Dermis microvascular lymphatic vessel endothelial cell (primary cell): ENCODE measurements at regions not wholly inside any gene's neighbourhood (a gene's known extent, or its start where the extent isn't known, plus 50 kb on each side); places are given as distances from the start of the nearest gene placed in this dataset.
A peak's percentile ranks its signal among the peaks of the same experiment; 100 is the strongest.
"Not testable (repeated sequence)": the region's sequence is repeated elsewhere in the genome, so short reads cannot be mapped to it uniquely, and the experiment has no call there.

Source experiments
- DNase-seq, 2 donors: peaks; one replicate each; pipeline versions ENCODE4 v3.0.0 to v3.0.0-alpha.2; 2010; ENCODE audit warnings: low read depth in 2 of 2

- no peak for DNase-seq
Measured at GRCh38 chr13:90205911-90206310, 1141.6 kb upstream of the MIR17HG start.

DNA sequence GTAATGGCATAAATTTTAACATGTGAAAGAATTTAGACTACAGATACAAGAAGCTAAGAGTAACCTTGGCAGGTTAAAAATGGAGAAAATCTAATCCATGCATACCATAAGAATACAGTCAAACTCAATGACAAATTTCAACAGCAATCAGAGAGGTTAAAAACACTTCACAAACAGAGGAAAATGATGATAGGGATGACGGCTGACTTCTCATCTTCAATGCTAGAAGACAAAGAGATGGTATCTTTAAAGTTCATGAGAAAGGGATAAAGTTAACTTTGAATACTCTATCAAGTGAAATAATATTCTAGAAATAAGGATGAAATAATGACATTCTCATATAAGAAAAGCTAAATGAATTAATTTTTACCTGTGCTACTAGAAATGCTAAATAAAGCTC lies 1130.2 kb upstream of the MIR17HG start:
- no peak for DNase-seq

DNA sequence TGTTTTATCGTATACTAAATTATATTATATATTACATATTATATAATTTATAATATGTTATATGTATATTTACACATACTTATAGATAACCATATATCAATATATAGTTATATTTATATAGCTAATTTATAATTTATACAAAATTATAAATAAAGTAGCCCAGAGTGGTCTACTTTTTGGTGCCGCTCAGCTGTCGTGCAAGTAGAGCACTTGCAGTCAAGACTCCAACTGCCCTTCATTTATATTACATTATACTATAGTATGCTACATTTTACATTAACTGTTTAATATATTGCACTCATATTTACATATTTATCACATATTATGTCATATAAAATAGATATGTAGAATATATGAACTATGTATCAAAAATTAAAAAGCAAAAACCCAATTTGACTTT lies 1124.7 kb upstream of the MIR17HG start:
- DNase-seq: no peak

DNA sequence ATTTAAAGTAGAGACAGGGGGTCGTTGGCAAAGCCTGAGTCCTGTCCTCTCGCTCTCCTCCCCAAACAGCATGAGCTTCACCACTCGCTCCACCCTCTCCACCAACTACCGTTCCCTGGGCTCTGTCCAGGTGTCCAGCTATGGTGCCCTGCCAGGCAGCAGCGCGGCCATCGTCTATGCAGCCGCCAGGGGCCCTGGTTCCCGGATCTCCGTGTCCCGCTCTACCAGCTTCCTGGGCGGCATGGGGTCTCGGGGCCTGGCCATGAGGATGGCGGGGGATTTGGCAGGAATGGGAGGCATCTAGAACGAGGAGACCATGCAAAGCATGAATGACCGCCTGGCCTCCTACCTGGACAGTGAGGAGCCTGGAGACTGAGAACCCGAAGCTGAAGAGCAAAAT lies 1117.2 kb upstream of the MIR17HG start:
- DNase-seq: no peak

DNA sequence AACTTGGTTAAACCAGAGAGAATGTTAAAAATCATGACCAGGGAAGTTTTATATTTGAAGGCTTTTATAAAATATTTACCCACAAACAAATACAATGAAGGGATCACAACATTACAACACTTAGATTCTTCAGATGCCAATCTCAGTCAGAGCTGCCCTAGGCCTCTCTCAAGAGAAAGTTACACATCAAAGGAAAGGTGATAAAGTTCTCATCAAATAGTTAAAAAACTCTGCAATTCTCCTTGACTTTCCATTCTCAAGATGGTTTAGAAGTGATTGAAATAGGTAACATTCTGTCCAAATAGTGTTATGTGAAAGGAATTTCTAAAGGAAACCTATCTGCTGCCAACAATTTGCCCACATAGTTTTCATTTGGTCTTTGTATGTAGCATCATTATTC lies 1115.2 kb upstream of the MIR17HG start:
- DNase-seq: no peak

DNA sequence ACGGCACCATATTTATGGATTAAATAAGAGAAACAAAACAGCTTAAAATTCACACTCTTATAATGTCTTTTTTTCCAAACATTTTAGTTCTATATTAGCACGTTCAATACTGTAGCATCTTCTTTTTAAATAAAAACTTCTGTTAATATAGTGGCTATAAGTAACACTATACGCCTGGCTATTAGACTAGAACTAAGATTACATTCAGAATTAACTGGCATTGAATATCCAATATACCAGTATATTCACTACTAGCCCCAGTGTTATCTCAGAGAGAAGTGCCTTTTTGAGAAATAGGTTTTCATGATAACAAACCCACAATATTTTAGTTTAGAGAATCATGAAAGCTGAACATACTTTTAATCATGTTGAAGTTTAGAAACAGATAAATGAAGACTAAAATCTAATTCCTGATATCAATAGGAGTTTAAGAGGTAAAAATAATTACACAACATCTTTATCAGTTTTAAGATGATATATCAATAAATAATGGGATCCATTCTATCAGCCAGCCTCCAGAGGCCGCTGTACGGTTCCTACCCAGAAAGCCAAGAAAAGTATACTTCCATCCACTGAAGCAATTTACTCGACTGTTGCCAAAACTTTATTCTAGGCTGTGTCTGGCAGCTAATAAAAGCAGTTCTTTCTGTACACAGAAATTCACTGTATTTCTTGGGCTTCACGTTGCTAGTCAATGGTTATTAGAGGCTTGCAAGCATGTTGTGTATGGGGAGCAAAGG lies 1113.4 kb upstream of the MIR17HG start:
- DNase-seq: no peak

DNA sequence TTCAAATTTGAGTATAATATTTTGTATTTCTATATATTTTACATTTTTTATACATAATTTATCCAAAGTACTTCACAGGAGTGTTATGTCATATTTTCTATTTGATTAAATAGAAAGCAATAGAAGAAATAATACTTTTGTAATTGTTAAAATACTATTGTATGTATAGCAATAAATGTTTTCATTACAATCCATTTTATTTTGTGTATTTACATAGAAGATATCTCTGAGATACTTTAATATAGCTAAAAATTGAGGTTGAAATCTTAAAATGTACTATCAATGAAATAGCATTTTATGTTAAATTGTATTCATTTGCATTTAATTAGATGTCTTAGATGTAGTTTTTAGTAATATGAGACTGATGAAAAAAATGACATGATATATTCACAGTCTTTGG lies 1109.6 kb upstream of the MIR17HG start:
- DNase-seq: no peak

- peak in 1 of 2 donors; percentile 12 for DNase-seq
Measured at GRCh38 chr13:90238413-90238812, 1109.1 kb upstream of the MIR17HG start.

DNA sequence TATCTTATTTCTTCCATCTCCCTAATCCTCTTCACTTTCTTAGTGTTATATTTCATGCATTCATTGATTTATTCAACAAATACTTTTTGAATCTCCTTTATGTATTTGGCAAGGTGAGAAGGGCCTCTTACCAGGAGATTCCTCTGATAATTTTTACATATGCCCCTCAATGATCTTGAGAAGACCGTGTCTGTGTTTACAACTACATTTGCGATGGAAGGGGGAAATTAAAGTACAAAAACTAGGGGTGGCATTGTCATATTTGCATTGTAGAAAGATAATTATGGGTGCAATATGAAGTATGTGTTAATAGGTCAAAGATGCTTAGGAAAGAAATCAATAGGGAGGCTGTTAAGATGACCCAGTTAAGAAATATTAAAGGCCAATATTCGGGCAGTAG lies 1108.4 kb upstream of the MIR17HG start:
- DNase-seq: no peak

DNA sequence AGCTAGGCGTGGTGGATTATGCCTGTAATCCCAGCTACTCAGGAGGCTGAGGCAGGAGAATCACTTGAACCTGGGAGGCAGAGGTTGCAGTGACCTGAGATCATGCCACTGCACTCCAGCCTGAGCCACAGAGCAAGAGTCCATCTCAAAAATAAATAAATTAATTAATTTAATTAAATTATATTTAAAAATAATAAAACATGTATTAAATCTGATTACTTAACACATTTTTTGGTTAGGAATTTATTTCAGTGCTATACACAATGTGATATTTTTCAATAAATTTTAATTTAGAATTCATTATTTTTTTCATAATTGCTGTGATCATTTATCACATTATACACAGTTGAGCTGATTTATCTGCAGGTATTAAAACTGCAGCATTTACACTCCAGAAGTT lies 1101.5 kb upstream of the MIR17HG start:
- DNase-seq: no peak

GRCh38 chr13:90246687-90247345 lies 1100.7 kb upstream of the MIR17HG start:
- no peak for DNase-seq

DNA sequence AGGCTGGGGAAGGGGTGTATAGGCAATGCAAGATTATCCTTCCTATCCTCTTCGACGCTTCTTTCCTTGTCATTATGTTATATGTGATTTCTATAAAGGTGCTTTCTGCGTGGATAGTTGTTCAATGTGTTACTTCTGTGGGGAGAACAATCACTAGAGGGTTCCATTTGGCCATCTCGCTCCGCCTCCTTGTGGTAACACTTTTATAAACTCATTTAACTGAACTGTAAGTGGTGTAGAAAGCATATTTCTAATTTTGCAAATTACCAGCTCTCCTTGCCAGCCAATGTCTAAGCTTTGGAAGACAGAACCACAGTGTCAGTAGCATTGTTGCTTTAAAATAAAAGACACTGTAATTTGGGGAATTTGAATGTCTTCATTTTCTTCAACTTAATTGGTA lies 1093.7 kb upstream of the MIR17HG start:
- no peak for DNase-seq

DNA sequence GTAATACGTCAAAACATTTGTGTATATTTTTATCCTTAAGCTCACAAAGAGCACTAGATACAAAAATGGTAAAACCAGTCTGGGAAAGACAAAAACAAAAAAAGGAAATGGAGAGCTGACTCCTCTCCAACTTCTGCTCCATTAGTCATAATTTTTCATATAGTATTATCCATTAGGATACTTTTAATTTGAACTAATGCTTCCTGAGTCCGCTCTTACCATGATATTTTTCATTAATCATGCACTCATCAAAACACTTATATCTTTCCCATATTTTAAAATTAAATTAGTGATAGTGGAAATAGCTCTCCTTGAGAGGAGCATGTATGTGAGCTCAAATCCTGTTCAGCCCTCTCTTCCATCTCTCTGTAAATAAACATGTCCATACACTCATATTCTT lies 1093.0 kb upstream of the MIR17HG start:
- DNase-seq: peak; percentile 24 to 33

DNA sequence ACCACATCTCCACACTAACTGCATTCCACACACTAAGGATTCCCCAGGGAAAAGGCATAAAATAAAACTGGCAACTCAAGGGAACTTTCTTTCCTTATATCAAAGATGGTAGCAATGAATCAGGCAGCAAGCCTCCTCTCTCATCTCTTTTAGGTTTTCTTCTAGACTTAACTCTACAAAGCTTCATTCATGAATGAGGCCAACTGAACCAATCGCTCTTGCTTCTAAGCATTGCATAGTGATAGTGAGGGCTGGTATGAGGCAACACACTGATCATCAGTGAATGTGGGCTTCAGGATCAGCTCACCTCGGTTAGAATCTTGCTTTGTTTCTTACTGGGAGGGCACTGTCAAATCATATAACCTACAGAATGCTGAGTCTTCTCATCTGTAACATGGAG lies 1090.7 kb upstream of the MIR17HG start:
- DNase-seq: no peak

DNA sequence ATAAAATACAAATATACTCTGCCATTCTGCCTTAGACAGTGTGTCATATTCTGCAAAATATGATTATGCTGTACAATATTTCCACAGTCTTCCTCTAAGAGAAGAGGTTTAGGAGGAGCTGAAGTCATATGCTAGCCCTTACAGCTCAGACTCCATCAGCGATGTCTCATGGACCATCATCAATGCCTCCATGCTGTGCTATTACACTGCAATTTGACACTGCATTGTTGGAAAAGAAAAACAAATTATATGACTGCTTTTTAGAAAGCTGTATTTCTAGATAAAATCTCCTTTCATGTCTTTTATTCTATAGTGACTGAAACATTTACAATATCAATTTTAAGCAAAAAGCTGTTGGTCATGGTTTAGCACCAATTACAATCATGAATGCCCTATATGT lies 1089.4 kb upstream of the MIR17HG start:
- no peak for DNase-seq

DNA sequence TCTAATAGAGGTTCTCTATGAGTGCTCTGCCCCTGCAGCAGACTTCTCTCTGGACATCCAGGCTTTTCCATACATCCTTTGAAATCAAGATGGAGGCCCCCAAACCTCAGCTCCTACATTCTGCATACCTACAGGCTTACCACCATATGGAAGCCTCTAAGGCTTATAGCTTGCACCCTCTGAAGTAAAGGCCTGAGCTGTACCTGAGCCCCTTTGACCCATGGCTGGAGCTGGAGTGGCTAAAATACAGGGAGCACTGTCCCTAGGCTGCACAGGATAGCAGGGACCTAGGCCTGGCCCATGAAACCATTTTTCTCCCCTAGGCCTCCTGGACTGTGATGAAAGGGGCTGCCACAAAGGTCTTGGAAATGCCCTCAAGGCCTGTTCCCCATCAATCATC lies 1086.1 kb upstream of the MIR17HG start:
- DNase-seq: no peak

GRCh38 chr13:90270226-90270625 lies 1077.3 kb upstream of the MIR17HG start:
- no peak for DNase-seq

DNA sequence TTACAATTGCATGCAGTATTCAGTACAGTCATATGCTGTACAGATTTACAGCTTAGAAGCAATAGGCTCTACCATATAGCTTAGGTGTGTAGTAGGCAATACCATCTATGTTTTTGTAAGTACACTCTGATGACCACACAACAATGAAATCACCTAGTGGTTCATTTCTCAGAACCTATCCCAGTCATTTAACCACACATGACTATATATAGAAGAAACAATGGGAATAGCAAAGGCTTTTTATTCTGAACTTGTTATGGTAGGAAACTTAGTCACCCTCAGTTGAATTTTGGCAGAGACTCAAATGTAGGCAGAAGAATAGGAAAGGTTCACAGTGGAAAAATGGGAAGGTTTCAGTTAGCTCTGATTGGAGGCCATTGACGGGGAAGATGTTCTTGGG lies 1075.1 kb upstream of the MIR17HG start:
- DNase-seq: peak; percentile 81 to 96

GRCh38 chr13:90276216-90276615 lies 1071.3 kb upstream of the MIR17HG start:
- DNase-seq: no peak

GRCh38 chr13:90278231-90278630 lies 1069.3 kb upstream of the MIR17HG start:
- not testable (repeated sequence) for DNase-seq

DNA sequence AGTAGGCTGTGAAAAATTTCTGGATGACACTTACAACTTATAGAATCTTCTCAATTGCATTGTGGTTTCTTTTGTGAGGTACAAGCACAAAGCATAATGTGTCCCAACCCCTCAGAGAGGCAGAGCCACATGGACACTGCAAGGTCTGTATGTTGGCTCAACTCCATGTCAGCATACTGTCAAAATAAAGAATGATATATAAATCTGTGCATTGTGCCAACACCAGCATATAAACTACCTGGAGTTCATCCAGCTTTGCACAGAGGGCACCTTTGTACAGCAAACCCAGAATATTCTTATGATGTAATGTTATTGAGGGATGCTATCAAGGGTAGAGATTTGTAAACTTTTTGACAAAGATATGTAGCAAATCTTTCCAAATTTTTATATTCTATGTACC lies 1065.8 kb upstream of the MIR17HG start:
- peak; percentile 36 to 48 for DNase-seq

DNA sequence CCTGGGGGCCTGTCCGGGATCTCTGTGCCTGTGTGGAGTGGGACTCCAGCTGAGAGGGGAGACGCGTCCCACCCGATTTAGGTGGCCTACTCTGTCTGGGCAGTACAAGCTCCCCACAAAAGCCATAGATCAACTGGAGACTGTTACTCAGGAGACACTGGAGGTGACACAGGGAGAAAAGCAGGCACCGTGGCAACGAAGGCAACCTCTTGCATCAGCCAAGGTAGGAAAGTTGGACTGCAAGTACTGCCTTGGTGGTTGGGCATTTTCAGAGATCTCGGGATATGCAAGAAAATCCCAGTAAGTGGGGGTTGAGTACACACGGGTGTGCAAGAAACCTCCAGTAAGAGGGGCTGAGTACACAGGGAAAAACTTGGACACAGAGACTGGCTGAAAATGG lies 1060.0 kb upstream of the MIR17HG start:
- DNase-seq: no peak

- no peak for DNase-seq
Measured at GRCh38 chr13:90293793-90294361, 1053.6 kb upstream of the MIR17HG start.
